GM19324 (cell line): ENCODE measurements at regions not wholly inside any gene's neighbourhood (a gene's known extent, or its start where the extent isn't known, plus 50 kb on each side); places are given as distances from the start of the nearest gene placed in this dataset.

Experiments used
- ATAC-seq: cut with Tn5 transposase; IDR thresholded peaks from one replicate; pipeline ENCODE4 v1.9.1; 2021; ENCODE audit warnings: mild to moderate bottlenecking, moderate library complexity; ENCODE audit not compliant: unreplicated experiment, low FRiP score

DNA sequence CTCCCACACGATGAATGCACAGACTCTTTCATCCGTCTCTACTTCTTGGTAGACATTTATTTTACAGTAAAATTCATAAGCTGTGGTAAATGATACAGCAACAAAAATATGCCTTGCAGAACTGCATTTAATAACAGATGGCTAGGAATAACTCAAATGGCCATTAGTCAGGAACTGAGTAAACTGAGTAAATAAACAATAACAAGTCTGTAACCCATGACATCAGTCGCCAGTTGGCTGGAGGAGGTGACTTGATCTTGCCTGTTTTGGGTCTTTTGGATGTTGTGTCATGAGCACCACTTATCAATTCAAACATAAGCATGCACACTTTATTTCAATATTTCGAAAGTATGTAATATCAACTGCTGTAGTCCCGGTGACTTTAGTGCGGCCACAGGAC is 632.6 kb upstream of the ARGLU1 start:
- no peak for ATAC-seq

DNA sequence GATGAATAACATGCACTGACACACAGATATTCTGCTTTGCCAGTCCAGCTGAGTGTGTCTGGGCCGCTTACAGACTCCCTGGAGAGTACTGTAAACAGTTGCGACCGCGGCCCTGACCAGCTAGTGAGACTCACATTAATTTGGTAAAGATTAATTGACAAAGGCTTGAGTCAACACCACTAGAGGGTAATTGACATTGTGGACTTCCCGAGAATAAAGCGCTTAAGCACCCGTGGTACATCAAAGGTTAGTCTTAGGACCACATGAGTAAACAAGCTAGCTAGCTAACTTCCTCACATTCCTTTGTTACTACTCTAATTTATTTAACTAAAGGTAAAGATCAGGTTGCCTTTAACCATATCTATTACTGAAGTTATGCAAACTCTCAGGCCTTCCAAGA is 624.4 kb upstream of the ARGLU1 start:
- ATAC-seq = no peak

DNA sequence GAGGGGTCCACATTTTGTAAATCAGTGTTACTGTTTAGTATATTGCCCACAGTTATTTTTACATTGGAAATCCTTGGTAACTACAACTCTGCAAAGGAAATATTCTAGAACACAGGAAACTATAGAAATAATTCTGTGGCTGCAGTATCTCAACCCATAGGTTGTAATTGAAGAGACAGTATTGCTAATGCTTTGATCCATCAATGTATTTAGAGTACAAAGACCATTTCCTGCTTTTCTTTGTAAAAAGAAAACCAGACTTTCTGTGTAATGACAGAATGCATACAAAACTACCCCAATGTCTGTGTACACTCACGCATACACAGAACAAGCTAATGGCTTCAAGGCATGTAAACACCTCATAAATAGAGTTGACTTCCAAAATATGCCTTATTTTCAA is 622.1 kb upstream of the ARGLU1 start:
- ATAC-seq = no peak

DNA sequence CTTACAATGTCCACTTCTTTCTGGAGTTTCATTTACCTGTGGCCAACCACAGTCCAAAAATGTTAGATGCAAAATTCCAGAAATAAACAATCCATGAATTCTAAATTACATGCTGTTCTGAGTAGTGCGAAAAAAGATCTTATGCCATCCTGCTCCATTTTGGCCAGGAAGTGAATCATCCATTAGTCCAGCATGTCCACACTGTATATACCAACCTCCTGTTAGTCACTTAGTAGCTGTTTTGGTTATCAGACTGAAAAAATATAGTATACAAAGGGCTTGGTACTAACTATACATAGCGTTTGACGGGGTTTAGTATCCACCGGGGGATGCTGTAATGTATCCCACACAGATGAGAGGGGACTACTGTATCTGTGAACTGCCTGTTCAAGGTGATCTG is 618.0 kb upstream of the ARGLU1 start:
- ATAC-seq = no peak

DNA sequence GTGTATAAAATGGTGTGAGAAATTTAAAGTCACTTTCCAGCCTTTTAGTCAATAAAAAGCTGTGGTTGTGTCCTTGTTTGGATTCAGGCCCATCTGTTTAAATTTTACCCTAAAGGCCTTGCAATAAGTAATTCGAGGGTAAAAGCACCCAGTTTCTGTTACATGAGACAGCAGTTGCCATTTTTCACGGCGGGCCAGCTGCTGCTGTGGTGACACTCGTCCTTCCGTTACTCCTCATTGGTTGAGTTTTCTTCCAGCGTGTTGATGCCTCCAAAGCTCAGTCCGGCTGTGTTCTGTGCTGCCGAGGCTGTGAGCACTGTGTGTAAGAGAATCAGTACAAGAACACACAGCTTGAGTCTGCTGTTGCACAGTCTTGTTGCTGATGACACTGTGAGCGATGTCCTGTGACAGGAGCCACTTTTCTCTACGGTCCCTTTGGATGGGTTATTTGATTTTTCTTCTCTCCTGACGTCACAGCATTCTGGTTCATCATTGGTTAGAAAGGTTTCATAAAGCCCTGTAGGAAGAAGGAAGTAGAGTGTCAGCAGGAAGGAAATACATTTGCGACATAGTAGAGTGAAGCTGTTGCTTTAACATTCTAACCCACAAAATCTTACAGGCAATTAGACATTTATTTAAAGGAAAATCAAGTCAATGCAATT is 602.5 kb upstream of the ARGLU1 start:
- ATAC-seq = no peak

DNA sequence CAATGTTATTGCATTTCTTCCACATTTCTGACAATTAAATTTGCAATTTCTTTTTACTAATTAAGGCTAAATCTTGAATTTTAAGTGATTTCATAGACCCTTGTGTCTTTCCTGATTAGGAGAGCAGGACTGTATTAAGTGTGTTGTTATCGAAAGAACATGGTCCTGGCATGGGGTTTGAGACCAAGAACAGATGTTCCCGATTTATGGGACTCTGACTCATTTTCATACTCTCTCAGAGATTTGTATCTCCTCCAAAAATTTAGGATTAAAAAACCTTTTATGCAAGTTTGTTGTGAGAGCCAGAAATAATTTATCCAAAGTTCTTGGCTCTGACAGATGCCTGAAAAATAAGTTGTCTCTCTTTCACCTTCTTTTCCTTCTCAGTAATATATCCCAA is 589.3 kb upstream of the ARGLU1 start:
- no peak for ATAC-seq

DNA sequence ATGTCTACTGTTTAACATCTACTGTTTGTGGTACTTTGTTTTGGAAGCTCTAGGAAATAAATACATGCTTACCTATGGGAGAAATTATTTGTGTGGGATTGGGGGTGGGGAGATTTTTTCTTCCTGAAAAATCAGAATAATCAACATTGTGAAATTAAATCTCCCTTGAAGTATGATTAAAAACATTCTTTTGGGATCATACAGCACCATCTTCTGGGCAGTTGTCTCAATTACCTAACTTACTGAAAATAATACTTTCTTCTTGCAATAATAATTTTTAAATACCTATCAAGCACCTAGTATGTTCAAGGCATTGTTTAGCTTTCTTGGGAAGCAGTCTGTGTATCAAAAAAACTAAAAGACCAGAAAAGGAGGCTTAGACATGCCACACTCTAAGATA is 576.5 kb upstream of the ARGLU1 start:
- ATAC-seq = no peak

DNA sequence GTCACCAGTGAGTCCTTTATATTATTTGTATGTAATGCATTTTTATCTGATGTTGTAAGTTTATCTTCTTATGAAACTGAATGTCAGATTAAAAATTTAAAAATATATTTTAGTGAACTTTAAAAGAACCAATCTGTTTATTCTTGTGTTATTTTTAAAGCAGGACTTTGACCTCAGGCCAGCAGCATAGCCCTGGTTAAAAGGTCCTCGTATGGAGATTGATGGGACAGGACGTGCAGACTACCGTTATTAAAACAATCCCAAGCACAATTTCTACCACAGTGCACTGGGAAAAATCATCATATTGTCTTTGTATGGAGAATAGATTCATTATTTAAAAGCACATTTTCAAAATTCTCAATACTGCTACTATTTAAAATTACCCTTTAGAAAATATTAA is 573.8 kb upstream of the ARGLU1 start:
- ATAC-seq = no peak

DNA sequence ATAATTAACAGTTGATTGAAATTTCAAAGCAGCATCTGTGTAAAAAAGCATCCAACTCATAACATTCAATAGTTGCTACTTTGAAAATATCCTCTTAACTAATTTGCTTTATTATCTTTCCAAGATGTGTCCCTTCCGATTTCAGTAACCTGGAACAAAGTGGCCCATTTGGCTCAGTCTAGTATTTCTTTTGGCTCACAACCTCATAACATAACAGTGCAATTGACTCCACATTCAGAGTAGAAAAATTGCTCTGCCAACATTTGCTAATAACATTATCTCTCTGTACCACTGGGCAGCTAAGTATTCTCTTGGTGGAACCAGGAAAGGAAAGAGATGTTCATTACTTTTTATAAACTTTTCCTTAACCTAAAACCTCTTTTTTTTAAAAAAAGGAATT is 571.1 kb upstream of the ARGLU1 start:
- no peak for ATAC-seq

DNA sequence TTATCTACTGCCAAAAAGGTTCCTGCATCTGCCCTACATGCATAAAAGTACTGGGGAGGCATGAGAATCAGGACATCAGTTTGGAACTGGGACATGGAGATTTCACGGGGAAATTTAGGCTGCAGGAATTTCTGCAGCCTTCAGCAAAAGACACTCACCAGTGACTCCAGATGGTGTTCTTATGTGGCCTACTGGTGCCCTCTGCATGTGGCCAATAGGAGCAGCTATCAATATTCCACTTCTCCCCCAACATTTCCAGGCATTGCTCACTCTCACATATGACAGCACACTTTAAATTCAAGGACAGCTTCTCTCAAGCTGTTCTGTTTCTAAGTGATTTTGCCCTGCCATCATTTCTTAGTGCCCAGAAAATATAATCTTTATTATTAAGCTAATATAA is 570.5 kb upstream of the ARGLU1 start:
- ATAC-seq = no peak

DNA sequence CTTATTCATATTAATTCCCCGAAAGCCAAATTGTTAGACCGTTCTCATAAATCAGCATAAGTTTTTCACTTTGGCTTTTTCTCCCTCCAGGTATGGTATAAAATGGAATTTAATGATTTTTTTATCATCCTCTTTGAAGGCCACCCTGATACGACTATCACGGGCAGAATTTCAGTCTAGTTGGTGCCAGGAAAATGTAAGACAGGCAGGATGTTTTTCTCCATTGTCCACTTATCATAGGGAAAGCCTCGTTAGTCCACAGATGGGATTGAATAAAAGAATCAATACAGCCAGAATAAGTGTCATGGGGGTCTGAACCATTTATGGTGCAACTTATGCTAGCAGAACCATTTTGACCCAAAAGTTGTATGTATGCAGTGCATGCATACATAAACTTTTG is 566.0 kb upstream of the ARGLU1 start:
- ATAC-seq = no peak

DNA sequence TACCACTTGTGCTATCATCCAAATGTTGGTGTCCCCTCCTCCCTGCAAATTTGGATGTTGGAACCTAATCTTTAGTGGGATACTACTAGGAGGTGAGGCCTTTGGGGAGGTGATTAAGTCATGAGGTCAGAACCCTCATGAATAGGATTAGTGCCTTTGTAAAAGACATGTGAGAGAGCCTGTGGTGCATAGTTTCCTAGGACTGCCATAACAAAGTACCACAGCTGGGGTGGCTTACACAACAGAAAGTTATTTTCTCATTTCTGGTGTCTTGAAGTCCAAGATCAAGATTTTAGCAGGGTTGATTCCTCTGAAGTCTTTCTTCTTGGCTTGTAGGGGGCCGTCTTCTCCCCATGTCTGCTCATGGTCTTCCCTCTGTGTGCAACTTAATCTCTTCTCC is 562.6 kb upstream of the ARGLU1 start:
- no peak for ATAC-seq

DNA sequence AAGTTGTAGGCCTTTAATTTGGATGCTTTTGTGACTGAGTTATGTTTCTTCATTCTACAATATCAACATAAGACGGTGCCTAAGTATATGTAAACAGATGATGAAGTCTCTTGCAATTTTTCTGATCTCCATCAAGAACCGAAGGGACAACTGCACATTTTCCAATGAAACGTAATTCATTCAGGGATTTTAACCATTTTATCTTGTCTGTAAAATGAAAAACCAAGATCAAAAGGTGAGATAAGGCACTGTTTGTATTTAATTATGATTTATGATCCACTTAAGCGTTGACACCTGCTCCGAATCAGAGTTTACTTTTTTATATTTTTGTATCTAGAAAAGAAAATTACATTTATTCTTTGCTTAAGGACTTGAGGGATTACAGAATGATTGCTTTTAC is 556.8 kb upstream of the ARGLU1 start:
- no peak for ATAC-seq

DNA sequence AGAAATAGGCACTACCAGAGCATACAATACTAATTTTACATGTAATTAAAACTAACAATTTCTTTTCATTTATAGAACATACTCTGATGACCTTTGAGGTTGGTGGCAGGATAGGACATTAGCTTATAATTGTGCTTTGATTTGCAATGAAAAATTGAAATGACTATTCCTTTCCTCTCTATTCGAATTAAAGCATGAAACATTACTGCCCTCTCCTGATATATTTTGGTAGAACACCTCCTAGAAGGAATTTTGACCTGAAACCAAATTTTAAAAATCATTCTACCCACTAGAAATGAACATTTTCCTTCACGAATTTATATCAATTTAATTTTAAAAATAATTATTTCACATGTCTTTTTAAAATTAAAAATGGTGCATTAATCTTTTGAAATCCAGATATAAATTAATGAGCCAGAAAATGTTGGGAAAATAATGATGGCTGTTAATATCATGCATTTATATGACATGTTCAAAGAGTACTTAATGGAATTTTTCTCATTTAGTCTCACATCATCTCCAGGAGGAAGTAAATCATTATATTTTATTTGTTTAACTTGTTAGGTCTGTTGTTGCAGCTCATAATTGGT is 556.3 kb upstream of the ARGLU1 start:
- no peak for ATAC-seq

DNA sequence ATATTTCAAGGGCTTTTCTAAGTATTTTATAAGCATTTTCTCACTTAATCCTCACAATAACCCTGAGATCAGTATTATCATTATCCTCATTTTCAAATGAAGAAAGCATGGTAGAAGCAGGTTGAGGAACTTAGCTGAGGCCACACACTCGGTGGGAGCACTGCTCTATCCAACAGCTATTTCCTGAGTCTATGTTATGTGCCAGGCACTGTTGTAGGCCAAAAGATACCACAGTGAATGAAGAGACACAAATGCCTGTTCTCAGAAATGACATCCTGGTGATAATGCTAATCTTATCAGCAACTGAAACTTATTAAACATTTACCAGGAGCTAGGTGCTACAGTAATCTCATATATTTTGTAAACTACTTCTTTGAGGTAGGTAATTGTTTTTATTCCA is 553.9 kb upstream of the ARGLU1 start:
- ATAC-seq = no peak

DNA sequence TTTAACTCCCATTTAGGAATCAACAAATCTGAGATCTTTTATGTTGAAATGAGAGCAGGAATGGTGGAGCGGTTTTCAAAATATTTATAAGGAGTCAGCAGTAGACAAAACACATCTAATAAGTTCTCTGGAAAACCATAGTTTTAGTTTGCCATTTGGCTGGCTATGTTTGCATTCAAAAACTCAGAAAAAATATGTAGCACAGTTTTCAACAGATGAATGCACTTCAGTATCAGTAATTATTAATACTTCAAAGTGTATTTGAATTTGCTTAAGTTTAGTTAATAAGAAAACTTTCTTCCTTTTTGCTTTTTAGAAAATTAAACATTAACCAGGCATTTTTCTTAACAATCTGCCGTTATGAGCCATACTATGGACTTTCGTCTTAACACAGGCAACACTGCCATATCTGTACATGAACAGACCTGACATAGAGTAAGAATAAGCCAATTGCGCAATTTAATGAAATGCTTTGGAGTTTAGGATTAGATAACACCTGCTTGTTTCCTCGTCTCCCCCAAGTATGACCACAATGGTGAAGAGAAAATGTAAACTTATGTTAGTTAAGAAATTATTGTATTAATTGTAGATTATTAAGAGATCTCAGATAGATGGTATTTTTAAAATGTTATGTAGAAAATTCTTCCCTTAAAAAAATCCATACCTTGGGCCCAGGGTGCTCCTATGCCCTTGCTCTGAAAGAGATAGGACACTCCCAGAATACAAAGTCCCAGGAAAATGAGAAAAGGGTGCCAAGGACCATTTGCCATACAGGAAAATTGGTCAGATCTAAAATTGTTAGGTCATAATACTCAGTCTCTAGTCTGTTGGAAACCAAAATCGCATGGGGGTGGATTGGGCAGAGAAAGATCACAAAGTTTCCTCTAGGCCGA is 552.3 kb upstream of the ARGLU1 start:
- no peak for ATAC-seq

DNA sequence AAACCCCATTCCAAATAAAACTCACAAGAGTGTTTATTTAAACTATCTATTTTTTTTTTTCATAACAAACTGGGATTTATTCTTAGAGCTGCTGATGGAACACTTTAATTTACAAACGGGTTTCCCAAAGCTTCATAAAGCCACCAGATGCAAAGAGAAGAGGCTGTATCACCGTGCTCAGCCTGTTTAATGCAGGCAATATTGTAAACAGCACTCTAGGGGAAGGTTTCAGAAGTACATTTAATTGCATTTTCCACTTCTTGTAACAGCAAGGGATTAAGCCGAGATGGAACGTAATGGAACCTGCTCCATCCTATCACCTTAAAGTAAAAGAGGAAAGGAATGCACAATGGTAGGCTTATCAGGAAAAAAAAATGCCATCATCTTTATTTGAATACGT is 550.6 kb upstream of the ARGLU1 start:
- ATAC-seq = no peak

DNA sequence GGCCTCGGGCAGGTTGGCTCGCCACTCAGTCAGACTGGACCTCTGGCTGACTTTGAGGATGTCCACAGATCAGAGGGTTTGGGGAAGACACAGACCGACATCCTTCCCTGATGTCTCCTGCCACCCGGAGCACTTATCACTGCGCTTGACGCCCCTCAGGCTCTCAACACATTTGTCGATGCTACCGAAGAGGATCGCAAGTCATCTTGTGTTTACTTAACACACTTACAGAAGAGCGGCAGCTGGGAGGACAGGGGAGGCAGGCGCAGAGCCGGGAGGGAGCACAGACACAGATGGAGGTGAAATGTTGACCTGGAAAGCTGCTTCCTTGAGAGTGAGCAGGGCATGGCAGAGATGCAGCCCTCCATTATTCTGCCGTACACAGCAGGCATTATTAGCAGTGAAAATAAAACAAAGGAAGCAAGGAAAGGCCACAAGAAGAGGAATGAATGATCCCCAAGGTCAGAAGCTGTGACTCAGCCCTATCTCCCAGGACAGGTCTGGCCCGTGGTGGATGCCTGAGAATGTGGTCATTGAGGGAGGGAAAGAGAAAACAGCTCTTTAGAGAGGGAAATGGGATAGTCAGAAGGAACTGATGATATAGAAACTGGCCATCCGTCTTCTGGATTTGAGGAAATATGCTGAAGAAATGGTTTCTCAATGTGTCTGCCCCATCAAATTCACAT is 549.5 kb upstream of the ARGLU1 start:
- no peak for ATAC-seq

DNA sequence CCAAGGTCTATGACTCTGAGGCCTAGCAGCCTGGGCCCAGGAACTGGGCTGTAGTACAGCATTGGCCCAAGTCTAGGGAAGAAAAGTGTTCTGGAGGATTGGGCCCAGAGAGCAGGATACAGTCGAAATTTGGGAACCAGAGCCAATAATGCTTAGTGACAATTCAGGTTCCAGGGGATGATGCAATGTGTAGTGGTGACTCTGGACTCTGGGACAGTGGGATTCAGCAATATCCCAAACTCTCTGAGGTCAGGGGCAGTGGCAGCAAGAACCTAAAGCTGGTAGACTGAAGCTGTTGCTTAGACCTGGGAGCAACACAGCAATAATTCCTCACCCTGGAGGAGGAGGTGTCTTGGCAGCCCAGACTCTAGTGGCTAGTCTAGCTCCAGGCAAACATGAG is 545.5 kb upstream of the ARGLU1 start:
- ATAC-seq = no peak

DNA sequence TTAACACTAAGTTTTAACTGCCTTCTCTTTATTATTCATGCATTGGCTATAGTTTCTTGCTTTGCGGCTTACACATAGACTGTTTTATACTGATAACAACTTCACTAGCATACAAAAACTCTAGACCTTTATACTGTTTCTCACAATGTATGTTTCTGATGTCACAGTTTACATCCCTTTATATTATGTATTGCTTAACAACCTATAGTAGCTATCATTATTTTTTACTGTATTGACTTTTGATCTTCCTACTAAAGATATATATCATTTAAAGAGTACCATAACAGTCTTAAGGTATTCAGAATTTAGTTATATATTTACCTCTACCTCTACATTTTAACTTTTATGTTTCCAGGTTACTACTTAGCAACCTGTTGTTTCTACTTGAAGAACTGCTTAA is 543.3 kb upstream of the ARGLU1 start:
- ATAC-seq = no peak

DNA sequence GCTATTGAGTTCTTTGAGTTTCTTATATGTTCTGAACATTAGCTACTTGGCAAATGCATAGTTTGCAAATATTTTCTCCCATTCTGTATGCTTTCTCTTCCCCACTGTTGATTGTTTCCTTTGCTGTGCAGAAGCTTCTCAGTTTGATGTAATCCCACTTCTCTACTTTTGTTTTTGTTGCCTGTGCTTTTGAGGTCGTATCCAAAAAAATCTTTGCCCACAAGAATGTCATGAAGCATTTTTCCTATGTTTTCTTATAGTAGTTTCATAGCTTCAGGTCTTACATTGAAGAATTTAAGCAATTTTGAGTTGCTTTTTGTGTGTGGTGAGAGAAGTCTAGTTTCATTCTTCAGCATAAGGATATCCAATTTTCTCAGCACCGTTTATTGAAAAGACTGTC is 536.7 kb upstream of the ARGLU1 start:
- no peak for ATAC-seq
